Activated T-cell treated with anti-CD3 and anti-CD28 coated beads, Interleukin-2, amount 50 U/mL, for 48 hours (primary cell): ENCODE measurements at regions not wholly inside any gene's neighbourhood (a gene's known extent, or its start where the extent isn't known, plus 50 kb on each side); places are given as distances from the start of the nearest gene placed in this dataset.
"Not testable (repeated sequence)": the region's sequence is repeated elsewhere in the genome, so short reads cannot be mapped to it uniquely, and the experiment has no call there.

Experiments used
- DNase-seq, 2 experiments: peaks; one replicate each; pipeline ENCODE4 v3.0.0-alpha.2; 2020

DNA sequence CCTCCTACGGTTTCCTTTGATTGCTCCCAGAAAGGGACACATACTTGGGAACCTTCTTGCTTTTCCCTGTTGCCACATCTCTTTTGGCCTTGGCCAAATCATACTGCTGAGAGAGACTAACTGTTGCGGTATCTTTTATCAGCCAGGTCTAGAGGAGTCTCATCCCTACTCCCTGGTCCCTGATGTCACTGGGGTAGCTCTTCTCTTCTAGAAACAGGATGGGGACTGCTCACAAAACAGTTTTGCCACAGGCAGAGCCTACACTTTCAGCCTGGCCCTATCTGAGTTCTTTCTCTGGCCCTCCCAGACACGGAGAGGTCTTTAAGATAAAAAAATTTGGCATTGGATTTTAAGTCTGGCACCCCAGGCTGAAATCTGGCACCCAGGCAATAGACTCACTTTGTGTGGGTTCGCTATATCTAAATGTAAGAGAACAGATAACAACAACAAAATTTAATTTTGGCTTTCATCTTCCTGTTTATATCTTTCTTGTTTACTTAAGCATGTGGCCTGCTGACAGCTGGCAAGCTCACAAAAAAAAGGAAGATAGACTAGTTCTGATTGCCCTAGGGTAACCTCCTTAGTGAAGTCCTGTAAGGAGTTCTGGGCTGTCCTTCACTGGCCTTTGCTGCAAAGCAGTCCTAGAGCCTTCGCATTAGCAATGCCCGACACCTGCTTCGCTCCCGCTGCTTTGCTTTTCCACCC is 228.3 kb upstream of the NPVF start:
- no peak for DNase-seq

DNA sequence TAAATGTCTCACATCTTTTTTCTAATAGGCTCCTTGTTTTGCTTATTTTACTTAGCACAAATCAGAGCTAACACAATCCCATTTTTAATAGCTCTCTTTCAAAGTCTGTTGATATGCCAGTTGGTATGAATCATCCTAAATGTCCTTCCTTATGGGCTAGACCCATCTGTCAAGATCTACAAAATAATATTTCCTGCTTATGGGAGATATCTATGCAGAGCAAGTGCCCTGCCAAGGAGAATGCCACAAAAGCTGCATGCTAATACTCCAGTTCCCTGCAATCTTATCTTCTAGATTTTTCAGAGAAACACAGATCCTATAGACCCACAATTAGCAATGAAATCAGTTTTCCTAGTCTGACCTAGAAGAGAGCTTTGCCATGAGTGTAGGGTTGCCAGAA is 230.8 kb upstream of the NPVF start:
- DNase-seq = no peak

DNA sequence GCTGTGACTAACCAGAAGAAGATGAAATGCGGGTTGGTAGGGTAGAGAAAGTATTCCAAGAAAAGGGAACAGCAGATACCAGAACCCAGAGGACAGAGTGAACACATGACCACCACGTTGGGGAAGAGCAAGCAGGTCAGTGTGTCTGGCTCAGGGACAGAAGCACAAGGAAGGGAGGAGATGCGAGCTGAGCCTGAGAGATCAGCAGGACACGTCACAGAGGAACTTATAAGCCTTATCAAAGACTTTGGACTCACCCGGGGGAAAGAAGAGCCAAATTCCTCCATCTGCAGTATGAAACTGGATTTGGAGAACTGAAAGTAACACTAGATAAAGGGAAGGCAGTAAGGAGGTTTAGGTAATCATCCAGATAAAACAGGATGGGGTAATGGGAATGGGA is 232.1 kb upstream of the NPVF start:
- DNase-seq = no peak

DNA sequence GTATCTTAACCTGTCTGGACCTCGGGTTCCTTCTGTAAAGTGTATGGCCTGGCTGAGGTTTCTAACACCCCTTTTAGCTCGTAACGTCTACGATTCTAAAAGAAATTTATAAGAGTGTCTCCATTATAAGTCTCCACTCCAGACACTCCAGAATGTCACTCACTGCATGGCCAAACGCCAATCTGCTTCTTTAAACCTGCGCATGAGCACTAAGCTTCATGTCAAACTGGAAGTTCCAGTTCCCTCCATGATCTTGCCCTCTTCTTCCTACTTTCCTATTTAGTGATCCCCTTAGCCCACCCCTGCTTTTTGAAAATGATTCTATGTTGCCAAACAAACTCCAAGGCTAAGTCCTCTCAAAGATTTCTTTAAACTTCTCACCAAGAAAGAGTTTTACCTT is 241.4 kb upstream of the NPVF start:
- no peak for DNase-seq

DNA sequence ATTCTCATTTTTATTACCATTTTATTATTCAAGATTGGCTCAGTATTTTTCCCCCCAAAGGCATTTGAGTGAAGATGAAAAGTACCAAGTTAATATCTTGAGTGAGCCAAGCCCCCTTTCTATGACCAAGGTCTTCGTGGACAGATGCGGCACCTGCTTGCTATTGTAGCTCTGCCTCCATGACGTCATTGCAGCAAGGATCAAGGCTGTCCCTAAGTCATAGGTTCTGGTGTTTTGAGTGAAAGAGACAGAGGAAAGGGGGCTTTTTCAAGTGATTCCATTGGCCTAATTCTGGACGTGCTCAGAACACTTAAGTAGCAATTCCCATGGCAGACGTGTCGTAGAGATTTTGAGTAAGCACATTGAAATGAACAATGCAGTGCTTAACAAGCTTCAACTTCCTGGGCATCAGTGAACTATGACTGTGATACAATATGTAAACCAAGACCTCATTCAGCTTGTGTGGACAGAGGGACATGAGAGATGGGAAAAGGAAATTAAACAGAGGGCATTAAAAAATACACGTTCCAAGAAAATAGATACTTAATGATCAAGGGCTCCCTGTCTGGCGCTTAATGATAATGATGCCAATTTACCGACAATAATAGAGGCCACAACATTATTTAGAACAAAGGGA is 248.7 kb upstream of the NPVF start:
- DNase-seq = no peak

DNA sequence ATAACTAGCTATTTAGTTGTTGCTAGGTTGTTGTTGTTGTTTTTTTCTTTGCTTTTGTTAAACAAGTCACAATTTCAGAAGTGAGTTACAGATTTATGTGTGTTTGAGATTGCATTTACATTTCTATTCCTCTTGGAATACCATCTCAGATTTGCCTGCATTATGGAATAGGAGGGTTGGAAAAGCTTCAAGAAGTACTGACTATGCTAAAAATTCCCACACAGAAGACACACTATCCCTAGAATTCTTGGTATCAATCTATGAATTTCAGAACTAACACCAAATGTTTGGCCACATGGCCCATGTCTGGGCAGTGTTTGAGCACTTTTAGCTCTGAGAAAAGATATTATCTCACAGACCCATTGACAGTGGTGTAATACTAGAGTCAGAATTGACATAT is 249.9 kb upstream of the NPVF start:
- not testable (repeated sequence) for DNase-seq

DNA sequence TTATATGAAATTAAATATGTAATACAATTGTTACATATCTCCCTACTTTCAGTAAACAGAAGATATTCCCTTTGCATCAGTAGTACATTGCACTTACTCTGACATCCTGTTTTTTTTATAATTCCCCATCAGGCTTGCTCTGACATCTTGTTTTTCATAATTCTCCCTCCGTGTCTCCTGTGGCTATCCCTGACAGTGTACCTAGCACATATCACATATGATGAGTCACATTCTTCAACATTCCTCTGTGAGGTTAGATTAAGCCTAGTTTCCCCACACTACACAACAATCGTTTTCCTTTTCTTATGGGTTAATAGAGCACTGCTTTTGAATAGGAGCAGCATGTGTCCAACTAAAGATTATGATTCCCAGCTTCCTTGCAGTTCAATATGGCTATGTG is 250.6 kb upstream of the NPVF start:
- no peak for DNase-seq

DNA sequence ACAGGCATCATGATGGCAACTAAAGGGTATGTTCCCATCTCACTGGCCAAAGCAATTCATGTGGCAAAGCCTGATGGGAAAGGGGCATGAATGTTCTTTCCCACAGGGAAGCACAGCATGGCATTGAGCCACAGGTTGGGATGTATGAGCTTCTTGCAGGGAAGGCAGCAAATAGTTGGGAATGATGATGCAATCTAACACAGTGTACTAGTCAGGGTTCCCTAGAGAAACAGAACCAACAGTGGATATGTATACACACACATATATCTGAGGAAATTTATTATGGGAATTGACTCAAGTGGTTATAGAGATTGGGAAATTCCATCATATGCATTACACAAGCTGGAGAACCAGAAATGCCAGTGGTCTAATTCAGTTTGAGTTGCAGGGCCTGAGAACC is 253.6 kb upstream of the NPVF start:
- no peak for DNase-seq

DNA sequence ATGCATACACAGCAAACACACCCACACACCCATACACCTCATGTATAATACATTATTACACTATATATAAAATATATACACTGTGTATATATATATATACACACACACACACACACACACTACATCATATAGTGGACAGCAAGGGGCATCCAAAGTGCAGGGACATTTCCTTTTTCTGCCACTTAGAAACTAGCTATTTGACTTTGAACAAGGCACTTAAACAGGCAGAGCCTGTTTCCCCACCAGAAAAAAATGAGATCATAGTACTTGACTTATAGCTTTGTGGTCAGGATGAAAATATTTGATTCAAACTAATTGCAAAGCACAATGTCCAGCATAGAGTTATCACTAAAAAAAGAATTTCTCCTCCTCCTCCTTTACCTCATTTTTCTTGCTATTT is 254.3 kb upstream of the NPVF start:
- DNase-seq = no peak

DNA sequence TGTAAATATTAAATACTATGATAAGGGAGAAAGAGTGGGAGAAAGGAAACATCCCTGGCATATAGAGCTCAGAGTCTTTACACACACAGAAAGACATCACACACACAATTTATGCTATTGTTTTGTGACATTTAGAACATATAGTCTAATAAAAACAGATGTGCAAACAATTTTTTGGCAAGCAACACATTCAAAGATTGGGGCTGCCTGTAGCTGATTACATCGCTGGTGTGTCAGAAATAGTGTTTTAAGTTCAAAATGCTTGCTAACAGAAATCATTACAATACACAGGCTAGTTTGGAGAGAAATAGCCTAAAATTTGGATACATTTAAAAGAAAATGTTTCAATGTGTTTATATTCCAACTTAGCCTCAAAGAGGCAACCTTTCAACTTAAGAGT is 256.7 kb upstream of the NPVF start:
- no peak for DNase-seq

DNA sequence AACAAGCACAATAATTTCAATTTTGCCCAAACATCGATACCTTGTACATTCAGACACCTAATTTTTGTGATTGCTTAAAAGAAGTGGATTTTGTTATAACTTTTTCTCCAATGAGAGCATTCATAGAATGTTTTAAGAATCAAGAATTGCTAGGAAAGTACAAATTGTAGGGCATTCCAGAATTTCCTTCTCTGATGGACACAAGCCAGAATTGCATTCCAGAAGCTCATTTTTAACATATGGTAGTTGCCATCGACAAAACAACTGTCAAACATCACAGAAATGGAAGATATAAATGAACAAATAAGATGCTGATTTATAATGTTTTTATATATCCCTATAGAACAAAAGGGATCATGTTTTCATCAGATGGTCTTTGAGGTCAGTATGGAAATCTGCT is 258.4 kb upstream of the NPVF start:
- no peak for DNase-seq

DNA sequence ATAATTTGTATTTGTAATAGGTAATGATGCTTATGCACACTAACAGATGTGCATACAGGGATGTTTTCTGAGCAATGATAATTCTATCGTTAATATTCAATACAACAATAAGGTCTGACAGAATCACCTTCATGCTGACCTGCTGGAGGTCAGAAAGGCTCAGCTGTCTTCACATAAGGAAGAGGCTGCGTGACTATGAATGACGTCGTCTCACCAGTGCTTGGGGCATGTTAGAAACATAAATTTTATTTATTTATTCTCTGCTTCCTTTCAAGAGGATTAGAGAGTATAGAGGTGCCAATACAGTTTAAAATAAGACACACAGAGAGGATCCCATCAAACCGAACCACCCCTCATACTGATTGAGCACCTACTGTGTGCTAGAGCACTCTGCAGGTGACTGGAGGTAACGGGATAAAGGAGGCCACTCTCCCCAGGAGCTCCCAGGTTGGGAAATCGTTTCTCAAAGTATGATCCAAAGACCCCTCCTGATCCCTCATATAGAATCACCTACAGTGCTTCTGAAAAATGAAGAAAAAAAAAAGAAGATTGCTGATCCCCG is 265.6 kb upstream of the NPVF start:
- no peak for DNase-seq

DNA sequence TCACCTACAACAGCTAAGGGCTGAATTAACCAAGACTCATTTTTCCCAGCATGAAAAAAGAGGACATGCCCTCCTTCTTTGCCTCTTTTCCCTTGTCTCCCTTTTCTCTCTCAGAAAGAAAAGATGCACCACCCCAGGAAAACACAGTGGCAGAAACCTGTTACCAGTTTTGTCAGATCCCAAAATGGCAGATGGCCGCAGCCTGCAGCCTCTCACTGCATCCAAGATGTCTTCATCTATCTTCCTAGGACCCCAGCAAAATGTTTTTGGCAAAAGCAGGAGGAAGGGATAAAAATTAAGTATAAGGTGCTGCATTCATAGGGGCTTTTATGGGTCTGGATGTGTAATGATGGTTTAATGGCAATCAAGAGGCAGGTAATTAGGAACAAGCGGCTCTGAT is 266.6 kb upstream of the NPVF start:
- no peak for DNase-seq

DNA sequence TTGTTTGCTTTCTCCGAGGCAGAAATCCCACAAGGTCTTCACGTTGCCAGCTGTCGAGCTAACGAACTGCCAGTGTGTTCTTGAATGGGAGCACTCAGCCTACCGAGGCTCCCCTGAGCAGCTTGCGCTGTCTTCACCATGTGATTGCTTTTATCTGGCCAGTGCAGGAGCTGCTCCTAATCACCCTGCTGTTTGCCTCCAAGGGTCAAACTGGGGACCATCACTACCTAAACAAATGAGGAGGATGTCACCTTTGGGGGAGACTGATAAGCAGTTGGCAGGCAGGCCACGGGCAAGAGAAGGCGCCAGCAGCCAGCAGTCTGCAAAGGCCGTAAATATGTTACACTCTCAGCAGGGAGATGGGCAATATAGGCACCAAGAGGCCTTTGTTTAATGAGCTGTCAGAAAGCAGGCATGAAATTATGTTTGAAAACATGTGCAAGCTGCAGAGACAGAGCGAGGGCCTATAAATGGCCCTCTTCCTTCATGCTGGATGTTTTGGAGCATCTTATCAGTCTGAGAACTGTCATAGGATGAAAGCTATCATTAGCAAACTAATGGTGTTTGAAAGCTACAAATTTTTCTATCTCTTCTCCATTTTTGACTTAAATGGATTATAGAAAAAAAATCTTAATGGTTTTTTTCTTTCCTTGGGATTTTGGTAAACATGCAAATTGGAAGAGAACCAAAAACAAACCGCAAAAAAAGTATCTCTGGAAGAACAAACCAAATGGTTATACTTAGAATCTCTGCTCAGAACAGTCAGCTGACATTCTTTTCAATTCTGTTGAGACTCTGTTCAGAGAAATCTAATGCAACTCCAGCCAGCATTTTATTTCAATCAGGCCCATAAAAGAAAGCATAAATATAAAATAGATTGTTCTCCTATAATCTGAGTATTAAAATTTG is 267.3 kb upstream of the NPVF start:
- no peak for DNase-seq

DNA sequence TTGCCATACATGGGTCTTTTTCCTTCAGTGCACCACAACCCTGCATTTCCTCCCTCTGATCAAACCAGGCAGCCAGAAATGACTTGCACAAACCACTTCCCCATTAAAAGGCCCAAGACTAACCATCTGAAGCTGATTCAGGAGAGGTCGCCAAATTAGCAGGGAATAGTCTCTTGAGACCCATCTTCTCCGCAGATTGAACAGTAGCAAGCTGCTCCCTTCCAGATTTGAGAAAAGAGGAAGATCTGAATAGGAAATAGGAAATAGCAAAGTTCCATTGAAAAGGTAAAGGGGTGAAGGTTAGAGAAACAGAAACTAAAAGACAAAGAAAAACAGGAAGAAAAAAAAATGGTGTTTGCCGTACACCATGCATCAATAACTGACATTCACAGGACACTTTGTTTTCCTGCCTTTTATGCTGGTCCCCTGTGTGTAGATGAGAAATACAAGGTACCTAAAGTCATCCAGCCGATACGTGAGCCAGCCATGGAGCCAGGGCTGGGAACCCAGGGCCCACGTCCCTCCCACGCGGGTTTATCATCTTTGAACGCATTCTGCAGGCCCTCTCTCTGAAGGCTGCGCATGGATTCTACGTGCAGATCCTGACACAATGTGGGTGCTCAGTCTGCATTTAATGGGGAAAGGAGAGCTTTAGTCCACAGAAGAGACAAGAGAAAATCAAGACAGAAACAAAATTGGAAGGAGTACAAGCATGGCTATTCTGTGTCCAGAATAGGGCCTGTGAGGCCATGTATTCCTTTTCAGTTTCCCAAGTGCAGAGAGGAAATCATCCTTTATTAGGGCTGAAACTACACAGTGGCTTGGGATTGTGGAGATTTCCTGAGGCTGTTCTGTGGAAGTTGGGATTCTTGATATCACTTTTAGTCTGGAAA is 268.4 kb upstream of the NPVF start:
- DNase-seq = no peak

DNA sequence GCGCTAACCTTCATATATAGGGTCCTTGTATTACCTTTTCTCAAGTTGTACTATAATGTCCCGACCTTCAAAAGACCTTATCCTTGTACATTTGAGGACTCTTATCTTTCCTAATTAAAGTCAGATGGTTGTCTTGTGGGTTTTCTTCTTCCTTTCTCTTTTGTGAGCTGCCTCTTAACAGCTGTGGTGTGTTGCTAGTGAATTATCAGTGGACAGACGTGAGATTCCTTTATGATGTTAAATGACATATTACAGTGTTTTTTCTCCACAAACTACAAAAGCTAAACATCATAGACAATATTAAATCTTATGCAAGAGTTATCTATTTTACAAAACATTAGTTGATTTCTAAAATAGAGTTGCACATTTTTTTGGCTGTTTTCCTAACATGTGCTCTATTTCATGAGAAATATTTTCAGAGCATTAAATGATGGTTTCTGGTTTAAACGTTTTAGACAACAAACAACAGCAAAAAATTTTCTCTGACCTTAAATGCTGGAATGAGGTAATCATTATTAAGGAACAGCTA is 272.2 kb upstream of the NPVF start:
- no peak for DNase-seq

DNA sequence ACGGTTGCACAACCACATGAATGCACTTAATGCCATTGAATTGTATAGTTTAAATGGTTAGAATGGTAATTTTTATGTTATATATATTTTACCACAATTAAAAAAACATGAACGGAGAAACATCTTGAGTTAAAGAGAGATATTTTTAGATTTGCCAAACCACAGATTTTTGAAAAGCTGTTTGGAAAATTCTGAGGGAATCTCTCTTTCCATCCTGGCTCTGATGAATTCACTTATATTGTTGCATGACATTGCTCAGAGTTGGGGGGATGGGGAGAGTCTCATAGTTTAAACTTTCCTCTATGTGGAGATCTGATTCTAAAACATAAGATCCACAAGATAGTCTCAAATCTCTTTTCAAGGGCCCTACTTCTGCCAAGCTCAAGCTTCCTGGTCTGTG is 275.0 kb upstream of the NPVF start:
- DNase-seq = no peak

DNA sequence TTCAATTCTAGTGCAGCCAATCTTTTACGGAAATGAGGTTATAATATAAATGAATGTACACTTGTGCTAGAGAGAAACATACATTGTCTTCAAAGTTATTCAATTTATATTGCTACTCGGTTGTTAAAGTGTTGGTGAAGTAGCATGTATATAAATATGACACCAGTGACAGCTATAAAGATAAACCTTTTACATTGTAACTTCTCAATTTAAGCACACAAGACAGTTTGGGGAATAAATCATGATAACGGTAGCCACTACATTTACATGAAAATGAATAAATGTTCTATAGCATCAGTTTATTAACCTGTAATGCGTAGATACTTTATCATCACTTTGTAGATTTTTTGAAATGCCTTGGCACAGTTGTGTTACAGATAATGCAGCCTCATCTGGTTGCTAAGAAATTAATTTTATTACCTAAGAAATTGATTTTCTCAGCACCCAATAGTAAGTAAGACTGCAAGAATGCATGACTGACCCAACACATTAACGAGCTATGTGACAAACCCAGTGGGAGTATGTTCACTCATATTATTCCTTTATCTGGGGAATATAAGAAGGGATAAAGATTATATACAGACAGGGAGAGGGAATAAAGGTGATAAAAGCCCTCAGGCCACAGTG is 283.9 kb upstream of the NPVF start:
- no peak for DNase-seq

DNA sequence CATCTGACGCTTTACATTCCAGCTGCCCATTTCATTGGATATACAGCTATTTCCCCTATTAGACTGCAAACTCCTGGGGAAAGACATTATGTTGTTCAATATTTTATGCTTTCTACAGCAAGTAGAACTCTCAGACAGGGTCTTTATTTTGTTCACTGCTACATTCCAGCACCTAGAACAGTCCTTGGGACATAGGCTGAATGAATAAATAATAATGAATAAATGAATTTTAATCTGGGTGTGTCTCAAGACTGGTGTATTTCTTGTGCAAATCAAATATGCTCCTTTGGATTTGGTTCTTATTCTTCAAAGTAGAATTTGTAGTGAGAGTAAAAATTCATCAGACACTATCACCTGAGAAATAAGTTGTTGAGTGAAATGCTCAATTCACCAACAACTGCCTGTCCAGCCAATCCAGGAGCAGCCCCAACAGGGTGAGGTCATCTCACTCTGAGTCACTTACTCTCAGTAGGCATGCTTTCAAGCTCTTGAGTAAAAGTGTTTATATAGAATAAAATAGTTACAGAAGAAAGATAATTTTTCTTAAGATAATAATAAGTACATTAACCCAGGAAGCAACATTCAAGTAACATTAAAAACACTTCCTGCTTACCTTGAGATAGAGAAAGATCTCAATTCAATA is 287.5 kb upstream of the NPVF start:
- no peak for DNase-seq

DNA sequence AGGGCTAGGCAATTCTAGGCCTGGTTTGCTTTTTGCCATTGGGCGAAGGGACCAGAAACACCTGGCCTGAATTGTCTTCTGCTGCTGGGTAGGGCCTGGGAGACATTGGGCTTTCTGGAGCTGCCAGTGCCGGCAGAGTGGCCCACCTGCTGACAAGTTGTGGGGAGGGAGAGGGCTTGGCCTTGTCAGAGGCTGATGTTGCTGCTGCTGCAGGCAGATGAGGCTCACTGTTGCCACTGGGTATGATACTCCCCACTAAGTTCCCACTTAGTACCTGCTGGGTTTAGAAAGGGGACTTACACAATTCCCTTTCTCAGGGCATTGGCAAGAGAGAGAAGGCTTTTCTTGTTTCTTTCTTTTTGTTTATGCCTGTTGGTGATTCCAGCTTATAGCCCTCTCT is 289.6 kb upstream of the NPVF start:
- DNase-seq = no peak

DNA sequence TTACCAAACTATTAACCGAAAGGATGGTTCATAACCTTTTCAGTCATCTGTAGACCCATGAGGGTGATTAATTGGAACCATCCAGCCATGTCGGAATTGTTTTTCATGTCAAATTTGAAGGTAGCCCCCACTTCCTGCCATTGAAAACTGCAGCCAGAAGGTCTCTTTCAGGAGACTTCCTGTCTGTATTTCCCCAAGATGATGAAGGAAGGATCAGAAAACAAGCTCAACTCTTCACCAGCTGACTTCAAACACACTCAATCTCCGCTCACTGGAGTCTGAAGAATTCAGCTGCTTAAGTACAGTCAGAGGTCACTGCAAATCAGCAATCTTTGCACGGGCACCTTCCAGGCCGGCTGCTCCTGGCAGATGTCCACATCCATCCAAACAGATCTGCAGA is 291.7 kb upstream of the NPVF start:
- DNase-seq = no peak
